GM23338 (cell line): ENCODE measurements at regions not wholly inside any gene's neighbourhood (a gene's known extent, or its start where the extent isn't known, plus 50 kb on each side); places are given as distances from the start of the nearest gene placed in this dataset.

Experiments
- CTCF ChIP-seq, 2 experiments: fragments of 200-600 bp in 1 of 2; sonication (generic) in 1 of 2; conservative IDR thresholded peaks; 2 replicates each; pipeline versions ENCODE4 v1.5.1 to v1.6.1; 2016 to 2017; ENCODE audit warnings: antibody characterized with exemption in 2 of 2, low read depth in 2 of 2, mild to moderate bottlenecking in 2 of 2, moderate library complexity in 1 of 2
- EZH2phosphoT487 ChIP-seq: fragments of 200-600 bp; sonication (generic); IDR thresholded peaks from one replicate; pipeline ENCODE4 v1.8.1; 2018; ENCODE audit warnings: antibody characterized with exemption; ENCODE audit not compliant: unreplicated experiment
- REST ChIP-seq: IDR thresholded peaks from one replicate; pipeline ENCODE4 v1.6.1; 2018; ENCODE audit warnings: antibody characterized with exemption; ENCODE audit not compliant: unreplicated experiment

- TF ChIP-seq CTCF (conservative IDR thresholded peaks at IDR 0.05; ENCODE audit: low read depth in 2 of 2) (no peak), REST (no peak), EZH2phosphoT487 (no peak)
These were observed 132.6 kb upstream of the COL8A1 start for GRCh38 chr3:99505646-99506269.
